Muscle layer of colon (tissue), 2 donors: ENCODE measurements at regions not wholly inside any gene's neighbourhood (a gene's known extent, or its start where the extent isn't known, plus 50 kb on each side); places are given as distances from the start of the nearest gene placed in this dataset.
"Not testable (repeated sequence)": the region's sequence is repeated elsewhere in the genome, so short reads cannot be mapped to it uniquely, and the experiment has no call there.

Source experiments
- H3K27ac ChIP-seq: one replicate; pipeline ENCODE4 v1.7.0; 2013; ENCODE audit warnings: low read depth, mild to moderate bottlenecking, low read length, moderate library complexity
- H3K27me3 ChIP-seq, 2 donors: one replicate each; pipeline ENCODE4 v1.7.0; 2013; ENCODE audit warnings: low read length in 2 of 2, mild to moderate bottlenecking in 2 of 2; ENCODE audit not compliant: insufficient read depth in 2 of 2, control insufficient read depth in 1 of 2
- H3K36me3 ChIP-seq: one replicate; pipeline ENCODE4 v1.7.0; 2013; ENCODE audit warnings: mild to moderate bottlenecking, low read length; ENCODE audit not compliant: insufficient read depth
- H3K4me1 ChIP-seq: one replicate; pipeline ENCODE4 v1.7.0; 2013; ENCODE audit warnings: mild to moderate bottlenecking, low read length; ENCODE audit not compliant: insufficient read depth
- H3K4me3 ChIP-seq, 2 donors: one replicate each; pipeline ENCODE4 v1.7.0; 2013; ENCODE audit warnings: low read length in 2 of 2, low read depth in 1 of 2, mild to moderate bottlenecking in 1 of 2, moderate library complexity in 1 of 2
- H3K9ac ChIP-seq: one replicate; pipeline ENCODE4 v1.7.0; 2013; ENCODE audit warnings: low read length
- H3K9me3 ChIP-seq: one replicate; pipeline ENCODE4 v1.7.0; 2013; ENCODE audit warnings: mild to moderate bottlenecking, low read length
- donor health status: abdominal sarcoma.
- donor health status: Adenocarcinoma of cecum.

DNA sequence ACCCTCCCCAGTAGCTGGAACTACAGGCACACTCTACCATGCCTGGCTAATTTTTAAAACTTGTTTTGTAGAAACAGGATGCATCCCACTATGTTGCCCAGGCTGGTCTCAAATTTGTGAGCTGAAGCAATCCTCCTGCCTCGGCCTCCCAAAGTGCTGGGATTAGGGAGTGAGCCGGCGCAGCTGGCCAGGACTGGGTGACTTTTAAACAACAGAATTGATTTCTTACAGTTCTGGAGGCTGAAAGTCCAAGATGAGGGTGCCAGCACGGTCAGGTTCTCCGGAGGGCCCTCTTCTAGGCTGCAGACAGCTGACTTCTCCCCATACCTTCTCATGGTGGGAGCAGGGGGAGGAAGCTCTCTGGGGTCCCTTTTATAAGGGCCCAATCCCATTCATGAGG is 75.2 kb upstream of the CHST15 start:
- Histone ChIP-seq H3K9ac (no peak overlapping the region), H3K9me3 (no peaks in the 10 kb centered on the region), H3K27ac (no peak overlapping the region), H3K4me3 (no peak overlapping the region), H3K4me1 (no peaks in the 10 kb centered on the region), H3K27me3 (no peaks in the 10 kb centered on the region), H3K36me3 (no peaks in the 10 kb centered on the region)

DNA sequence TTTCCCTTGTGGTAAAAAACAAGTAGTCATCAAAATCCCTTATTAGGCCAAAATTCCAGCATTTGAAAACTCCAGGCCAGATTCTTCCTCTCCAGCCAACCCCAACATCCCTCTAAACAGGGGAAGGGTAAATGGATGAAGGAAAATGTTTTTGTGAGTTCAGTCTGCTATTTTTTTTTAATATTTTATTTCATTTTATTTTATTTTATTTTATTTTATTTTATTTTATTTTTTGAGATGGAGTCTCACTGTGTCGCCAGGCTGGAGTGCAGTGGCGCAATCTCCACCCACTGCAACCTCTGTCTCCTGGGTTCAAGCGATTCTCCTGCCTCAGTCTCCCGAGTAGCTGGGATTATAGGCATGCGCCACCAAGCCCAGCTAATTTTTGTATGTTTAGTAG is 74.5 kb upstream of the CHST15 start:
- not testable (repeated sequence) for H3K27me3 ChIP-seq, H3K9me3 ChIP-seq, H3K4me3 ChIP-seq, H3K36me3 ChIP-seq, H3K27ac ChIP-seq, H3K9ac ChIP-seq, H3K4me1 ChIP-seq

DNA sequence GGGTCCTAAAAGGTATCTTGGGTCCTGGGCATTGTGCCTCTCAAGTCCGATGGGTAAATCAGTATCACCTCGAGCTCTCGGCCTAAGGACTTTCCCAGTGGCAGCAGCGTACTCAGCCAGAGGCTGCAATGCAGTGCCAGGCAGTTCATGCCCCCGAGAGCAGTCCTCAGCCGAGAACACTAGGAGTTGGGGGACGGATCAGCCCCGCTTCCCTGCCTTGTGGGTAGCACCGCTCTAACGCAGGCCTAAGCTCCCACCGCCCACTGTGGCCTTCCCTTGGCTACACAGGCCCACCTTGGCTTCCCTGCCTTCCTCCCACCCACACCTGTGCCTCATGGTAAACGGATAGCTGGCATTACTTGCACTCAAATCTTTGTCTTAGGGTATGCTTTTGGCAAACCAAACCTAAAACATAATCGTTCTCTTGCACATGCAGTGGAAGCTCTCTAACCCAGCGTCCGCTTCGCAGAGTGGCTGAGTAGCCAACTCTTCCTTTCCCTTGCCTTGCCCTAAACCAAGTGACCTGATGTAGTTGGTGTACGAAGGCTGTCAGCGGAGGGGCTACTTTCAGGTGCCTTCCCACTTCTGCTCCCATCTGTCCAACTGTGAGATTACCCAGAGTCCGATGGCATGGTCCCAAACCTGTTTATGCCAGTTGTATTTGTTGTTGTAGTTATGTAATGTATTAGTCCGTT is 73.2 kb upstream of the CHST15 start:
- Histone ChIP-seq H3K4me3 (no peak overlapping the region), H3K27ac (no peak overlapping the region), H3K9ac (no peak overlapping the region), H3K9me3 (no peaks in the 10 kb centered on the region), H3K4me1 (no peaks in the 10 kb centered on the region), H3K27me3 (no peaks in the 10 kb centered on the region), H3K36me3 (no peaks in the 10 kb centered on the region)

DNA sequence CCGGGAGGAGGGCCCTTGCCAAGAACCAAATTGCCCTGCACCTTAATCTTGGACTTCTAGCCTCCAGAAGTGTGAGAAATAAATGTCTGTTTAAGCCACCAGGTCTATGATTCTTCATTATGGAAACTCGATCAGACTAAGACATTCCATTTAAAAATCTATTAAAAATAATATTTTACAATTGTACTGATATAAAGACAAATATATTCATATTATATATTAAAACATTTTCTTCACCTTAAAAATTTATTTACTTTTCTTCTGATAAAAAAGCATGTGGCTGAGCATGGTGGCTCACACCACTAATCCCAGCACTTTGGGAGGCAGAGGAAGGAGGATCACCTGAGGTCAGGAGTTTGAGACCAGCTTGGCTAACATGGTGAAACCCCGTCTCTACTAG is 72.4 kb upstream of the CHST15 start:
- H3K27me3 ChIP-seq: no peaks in the 10 kb centered on the region
- H3K9ac ChIP-seq: no peak overlapping the region
- no peaks in the 10 kb centered on the region for H3K4me1 ChIP-seq
- no peaks in the 10 kb centered on the region for H3K9me3 ChIP-seq
- no peaks in the 10 kb centered on the region for H3K36me3 ChIP-seq
- H3K27ac ChIP-seq: no peak overlapping the region
- H3K4me3 ChIP-seq: no peak overlapping the region

DNA sequence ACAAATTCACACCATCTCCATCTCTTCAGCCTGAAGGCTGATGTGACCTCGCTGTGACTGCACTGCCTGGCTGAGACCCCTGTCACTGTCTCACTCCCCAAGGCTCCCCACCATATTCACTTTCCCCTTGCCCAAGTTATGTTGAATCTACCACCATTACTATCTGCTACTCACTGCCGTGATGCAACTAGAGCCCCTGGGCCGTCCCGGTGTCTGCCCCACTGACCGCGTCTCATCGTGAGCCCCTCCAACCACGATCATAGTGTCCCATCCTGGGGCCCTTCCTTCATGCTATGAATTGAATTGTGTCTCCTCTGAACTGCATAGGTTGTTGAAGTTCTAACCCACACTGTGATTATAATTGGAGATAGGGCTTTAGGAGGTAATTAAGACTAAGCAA is 71.9 kb upstream of the CHST15 start:
- Histone ChIP-seq H3K9ac (no peak overlapping the region), H3K4me3 (no peak overlapping the region), H3K9me3 (no peaks in the 10 kb centered on the region), H3K27ac (no peak overlapping the region), H3K4me1 (no peaks in the 10 kb centered on the region), H3K36me3 (no peaks in the 10 kb centered on the region), H3K27me3 (no peaks in the 10 kb centered on the region)

DNA sequence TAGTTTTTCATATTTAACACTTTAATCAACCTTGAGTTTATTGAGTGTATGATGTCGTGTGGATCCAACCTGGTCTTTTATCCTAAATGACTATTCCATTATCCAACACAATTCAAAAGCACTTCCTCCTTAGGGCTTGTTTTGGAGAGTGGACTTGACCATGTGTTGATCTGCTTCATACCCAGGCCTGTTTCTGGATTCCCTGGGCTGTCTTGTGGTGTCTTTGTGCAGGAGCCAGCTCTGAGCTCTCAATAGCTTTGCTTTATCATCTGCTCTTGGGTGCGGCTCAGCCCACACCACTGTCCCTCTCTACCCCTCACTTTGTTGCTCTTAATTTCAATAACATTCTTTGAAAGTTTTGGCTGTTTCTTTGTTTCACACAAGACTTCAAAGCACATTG is 70.9 kb upstream of the CHST15 start:
- Histone ChIP-seq H3K4me3 (no peak overlapping the region), H3K9me3 (no peaks in the 10 kb centered on the region), H3K27me3 (no peaks in the 10 kb centered on the region), H3K27ac (no peak overlapping the region), H3K36me3 (no peaks in the 10 kb centered on the region), H3K4me1 (no peaks in the 10 kb centered on the region), H3K9ac (no peak overlapping the region)

DNA sequence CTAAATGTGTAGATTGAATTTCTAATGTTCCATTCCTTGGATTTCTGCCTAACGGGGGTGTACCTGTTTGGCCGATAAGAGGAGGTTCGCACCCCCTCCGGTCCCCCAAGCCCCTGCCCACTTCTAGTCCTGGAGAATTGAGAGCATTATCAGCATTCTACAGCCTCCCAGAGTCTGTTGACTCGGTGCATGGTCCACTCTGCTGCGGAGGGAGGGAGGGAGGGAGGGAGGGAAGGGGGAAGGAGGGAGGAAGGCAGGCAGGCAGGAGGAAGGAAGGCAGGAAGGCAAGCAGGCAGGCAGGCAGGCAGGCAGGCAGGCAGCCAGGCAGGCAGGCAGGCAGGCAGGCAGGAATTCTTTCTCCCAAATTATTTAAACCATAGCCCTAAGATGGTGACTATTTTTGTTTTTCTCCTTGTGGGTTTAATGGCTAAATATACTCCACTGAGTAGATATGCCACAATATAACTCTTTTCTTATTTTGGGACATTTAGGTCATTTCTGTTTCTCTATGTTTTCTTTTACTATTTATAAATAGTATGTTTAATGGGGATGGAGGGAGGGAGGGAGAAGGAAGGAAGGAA is 69.5 kb upstream of the CHST15 start:
- H3K27ac ChIP-seq: no peak overlapping the region
- no peaks in the 10 kb centered on the region for H3K9me3 ChIP-seq

DNA sequence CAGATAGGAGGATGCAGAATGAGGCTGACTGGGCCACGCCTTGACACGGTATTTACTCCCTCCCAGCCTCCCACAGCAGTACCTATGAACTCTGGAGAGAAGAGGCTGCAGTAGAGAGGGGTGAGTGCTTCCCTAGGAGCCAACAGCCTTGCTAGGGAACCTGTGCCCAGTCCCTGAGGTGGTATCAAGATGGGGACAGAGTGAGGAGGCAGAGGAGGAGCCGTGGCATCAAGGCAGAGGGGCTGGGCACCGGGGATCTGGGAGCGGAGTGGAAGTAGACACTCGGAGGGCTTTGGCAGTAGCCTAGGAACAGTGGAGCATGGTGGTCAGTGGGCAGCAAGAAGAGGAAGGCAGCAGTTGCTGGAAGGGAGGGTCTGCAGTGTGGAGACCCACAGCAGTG is 68.7 kb upstream of the CHST15 start:
- peaks cover 6% of the 10 kb centered on the region for H3K4me1 ChIP-seq
- H3K36me3 ChIP-seq: no peaks in the 10 kb centered on the region
- H3K4me3 ChIP-seq: no peak overlapping the region
- H3K27ac ChIP-seq: no peak overlapping the region
- no peak overlapping the region for H3K9ac ChIP-seq
- no peaks in the 10 kb centered on the region for H3K27me3 ChIP-seq
- H3K9me3 ChIP-seq: no peaks in the 10 kb centered on the region

More for the DNA sequence above, 69.5 kb upstream of the CHST15 start:
- Histone ChIP-seq H3K9ac (no peak overlapping the region), H3K36me3 (no peaks in the 10 kb centered on the region), H3K4me1 (no peaks in the 10 kb centered on the region), H3K27me3 (no peaks in the 10 kb centered on the region), H3K4me3 (no peak overlapping the region)

DNA sequence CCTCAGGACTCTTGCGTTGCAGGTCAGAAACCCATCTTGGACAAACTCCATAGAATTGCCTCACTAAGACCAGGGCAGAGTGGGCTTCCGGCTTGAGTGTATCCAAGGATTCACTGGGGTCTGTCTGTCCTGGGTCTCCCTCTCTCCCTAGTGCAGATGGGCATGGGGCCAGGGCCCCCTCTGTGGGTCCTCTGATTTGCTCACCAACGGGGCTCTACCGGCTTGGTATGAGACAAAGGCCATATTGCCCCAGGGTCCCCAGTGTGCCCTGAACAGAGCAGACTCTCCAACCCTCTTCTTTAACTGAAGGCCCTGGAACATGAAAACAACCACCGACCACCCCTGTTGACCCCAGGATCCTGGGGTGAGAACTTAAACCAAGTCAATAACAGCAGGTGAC is 68.2 kb upstream of the CHST15 start:
- H3K9me3 ChIP-seq: no peaks in the 10 kb centered on the region
- no peaks in the 10 kb centered on the region for H3K36me3 ChIP-seq
- no peaks in the 10 kb centered on the region for H3K27me3 ChIP-seq
- peaks cover 12% of the 10 kb centered on the region for H3K4me1 ChIP-seq
- H3K4me3 ChIP-seq: no peak overlapping the region
- H3K9ac ChIP-seq: no peak overlapping the region
- no peak overlapping the region for H3K27ac ChIP-seq

DNA sequence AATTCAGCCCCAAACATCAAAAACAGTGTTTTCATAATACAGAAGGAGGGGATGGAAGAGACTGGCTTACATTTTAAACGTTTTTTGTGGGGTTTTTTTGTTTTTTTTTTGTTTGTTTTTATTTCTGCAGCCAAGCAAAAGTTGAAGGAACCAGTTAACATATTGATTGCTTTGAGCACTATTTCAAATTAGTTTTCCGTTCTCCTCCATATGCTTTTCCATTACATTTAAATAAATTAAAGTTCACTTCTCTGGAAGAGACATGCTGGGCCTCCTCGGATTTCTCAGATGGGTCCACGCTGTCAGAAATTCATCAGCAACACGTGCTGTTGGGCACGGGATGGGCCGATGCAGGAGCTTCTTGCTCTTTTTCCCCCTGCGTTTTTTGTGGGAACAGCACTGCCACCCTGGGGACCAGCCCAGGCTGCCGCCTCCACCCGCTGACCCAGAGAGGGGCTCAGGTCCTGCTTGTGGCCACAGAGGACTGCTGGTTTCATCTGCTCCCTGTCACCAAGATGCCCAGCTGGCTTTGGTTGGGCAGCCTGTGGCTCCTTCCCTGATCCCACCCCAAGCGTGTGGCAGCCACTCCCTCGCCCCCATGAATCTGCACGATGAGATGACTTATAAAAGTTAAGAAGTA is 67.7 kb upstream of the CHST15 start:
- peaks cover 17% of the 10 kb centered on the region for H3K4me1 ChIP-seq
- H3K27me3 ChIP-seq: no peaks in the 10 kb centered on the region
- H3K4me3 ChIP-seq: no peak overlapping the region
- H3K9me3 ChIP-seq: no peaks in the 10 kb centered on the region
- H3K27ac ChIP-seq: no peak overlapping the region
- no peaks in the 10 kb centered on the region for H3K36me3 ChIP-seq
- H3K9ac ChIP-seq: no peak overlapping the region

DNA sequence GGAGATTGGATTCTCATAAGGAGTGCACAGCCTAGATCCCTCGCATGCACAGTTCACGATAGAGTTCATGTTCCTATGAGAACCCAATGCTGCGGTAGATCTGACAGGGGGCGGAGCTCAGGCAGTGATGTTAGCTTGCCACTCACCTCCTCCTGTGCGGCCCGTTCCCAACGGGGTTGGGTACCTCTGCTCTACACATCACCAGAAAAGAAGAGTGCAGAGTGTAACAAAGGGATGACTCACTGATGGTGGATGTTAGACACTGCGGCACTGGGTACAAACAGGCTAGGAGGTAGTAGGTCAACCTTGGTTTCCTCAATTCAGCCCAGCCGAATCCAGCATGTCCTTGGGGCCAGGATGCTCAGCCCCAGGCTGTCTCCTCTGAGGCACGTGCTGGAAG is 66.8 kb upstream of the CHST15 start:
- H3K9me3 ChIP-seq: no peaks in the 10 kb centered on the region
- no peak overlapping the region for H3K9ac ChIP-seq
- peaks cover 22% of the 10 kb centered on the region for H3K4me1 ChIP-seq
- H3K27ac ChIP-seq: no peak overlapping the region
- H3K27me3 ChIP-seq: no peaks in the 10 kb centered on the region
- no peaks in the 10 kb centered on the region for H3K36me3 ChIP-seq
- no peak overlapping the region for H3K4me3 ChIP-seq

DNA sequence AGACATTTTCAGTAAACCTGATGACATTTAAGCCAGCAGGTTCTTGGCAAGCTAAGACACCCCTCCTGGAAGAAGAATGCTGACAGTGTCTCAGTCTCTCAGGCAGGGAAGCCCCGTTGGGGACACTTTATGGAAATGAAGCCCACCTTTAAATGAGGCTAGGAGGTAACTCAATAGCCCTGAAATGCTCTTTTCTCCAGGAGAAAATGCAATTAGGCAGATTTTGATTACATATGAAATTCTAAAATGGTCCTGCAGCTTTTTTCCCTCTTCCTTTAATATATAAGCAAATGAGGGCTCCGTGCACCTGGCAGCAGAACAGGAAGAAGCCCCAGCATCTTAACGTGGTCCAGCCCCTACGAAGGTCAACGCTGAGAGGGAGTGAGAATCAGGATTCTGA is 65.8 kb upstream of the CHST15 start:
- no peak overlapping the region for H3K9ac ChIP-seq
- H3K4me1 ChIP-seq: peaks cover 22% of the 10 kb centered on the region
- H3K9me3 ChIP-seq: no peaks in the 10 kb centered on the region
- no peaks in the 10 kb centered on the region for H3K27me3 ChIP-seq
- no peak overlapping the region for H3K4me3 ChIP-seq
- H3K27ac ChIP-seq: no peak overlapping the region
- H3K36me3 ChIP-seq: no peaks in the 10 kb centered on the region
